Effector memory CD8-positive, alpha-beta T cell (primary cell): ENCODE measurements at regions not wholly inside any gene's neighbourhood (a gene's known extent, or its start where the extent isn't known, plus 50 kb on each side); places are given as distances from the start of the nearest gene placed in this dataset.
"Not testable (repeated sequence)": the region's sequence is repeated elsewhere in the genome, so short reads cannot be mapped to it uniquely, and the experiment has no call there.

Experiments used
- ATAC-seq: fragments of 150-1000 bp; cut with Tn5 transposase; replicated peaks from 2 replicates; pipeline ENCODE4 v1.10.0; 2021; ENCODE audit warnings: mild to moderate bottlenecking, moderate library complexity
- DNase-seq, 3 experiments: peaks; one replicate each; pipeline ENCODE4 v3.0.0; 2021
- H3K27ac Mint-ChIP-seq, 2 donors: one replicate each; pipeline ENCODE4 v1.8.0; 2022; ENCODE audit warnings: mild to moderate bottlenecking in 2 of 2, mixed read lengths in 2 of 2, moderate library complexity in 2 of 2
- H3K27me3 Mint-ChIP-seq, 2 donors: one replicate each; pipeline ENCODE4 v1.8.0; 2022; ENCODE audit warnings: mixed read lengths in 2 of 2
- H3K36me3 Mint-ChIP-seq: one replicate; pipeline ENCODE4 v1.8.0; 2022; ENCODE audit warnings: mild to moderate bottlenecking, moderate library complexity, mixed read lengths; ENCODE audit not compliant: insufficient read depth
- H3K4me1 Mint-ChIP-seq, 2 donors: one replicate each; pipeline ENCODE4 v1.8.0; 2022; ENCODE audit warnings: low read depth in 2 of 2, mixed read lengths in 2 of 2
- H3K4me3 Mint-ChIP-seq, 2 donors: one replicate each; pipeline ENCODE4 v1.8.0; 2022; ENCODE audit warnings: mild to moderate bottlenecking in 2 of 2, mixed read lengths in 2 of 2, moderate library complexity in 2 of 2
- H3K9me3 Mint-ChIP-seq, 2 donors: one replicate each; pipeline ENCODE4 v1.8.0; 2022; ENCODE audit warnings: mixed read lengths in 2 of 2

DNA sequence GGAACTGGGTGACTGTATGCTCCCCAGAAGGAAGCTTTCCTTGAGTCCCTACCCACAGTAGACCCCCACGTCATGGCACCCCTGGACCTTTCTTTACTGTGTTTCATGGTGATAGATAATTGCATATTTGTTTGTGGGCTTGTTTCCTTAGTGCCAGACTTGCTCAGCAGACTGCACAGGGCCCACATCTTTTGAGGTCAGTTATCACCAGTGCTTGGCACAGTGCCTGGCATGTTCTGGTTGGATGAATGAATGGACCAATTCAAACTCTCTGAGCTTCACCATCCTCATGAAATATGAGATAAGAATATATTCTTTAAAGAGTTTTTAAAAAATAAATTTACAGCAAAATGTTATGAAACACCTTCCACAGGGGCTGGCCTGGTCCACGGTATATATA is 78.4 kb upstream of the EMX2 start:
- peaks cover 24 to 44% of the 10 kb centered on the region in 2 donors for H3K27me3 Mint-ChIP-seq

DNA sequence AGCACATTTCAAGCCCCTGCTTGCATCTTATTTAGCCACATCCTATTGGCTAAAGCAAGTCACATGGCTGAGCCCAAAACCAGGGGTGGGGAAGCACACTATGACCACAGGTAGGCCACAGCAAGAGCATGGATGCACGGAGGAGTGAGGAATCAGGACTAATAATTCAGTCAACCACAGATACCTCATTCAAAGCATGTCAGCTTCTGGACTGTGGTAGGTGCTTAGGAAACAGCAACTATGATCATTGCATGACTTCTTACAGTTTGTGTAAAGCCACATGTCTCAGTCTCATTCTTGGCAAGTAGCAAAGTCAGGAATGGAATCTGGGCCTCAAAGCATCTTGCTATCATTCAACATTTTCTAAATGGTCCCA is 79.0 kb upstream of the EMX2 start:
- Mint-ChIP-seq H3K9me3 (no peaks in the 10 kb centered on the region), H3K36me3 (no peaks in the 10 kb centered on the region), H3K27me3 (peaks cover 30 to 47% of the 10 kb centered on the region in 2 donors), H3K4me3 (no peak overlapping the region), H3K4me1 (no peaks in the 10 kb centered on the region), H3K27ac (no peak overlapping the region)
- ATAC-seq (no peak), DNase-seq (no peak)

More for the DNA sequence above, 78.4 kb upstream of the EMX2 start:
- H3K4me1 Mint-ChIP-seq: no peaks in the 10 kb centered on the region
- H3K36me3 Mint-ChIP-seq: no peaks in the 10 kb centered on the region
- no peak for DNase-seq
- H3K27ac Mint-ChIP-seq: no peak overlapping the region
- no peaks in the 10 kb centered on the region for H3K9me3 Mint-ChIP-seq
- H3K4me3 Mint-ChIP-seq: no peak overlapping the region
- ATAC-seq: no peak

DNA sequence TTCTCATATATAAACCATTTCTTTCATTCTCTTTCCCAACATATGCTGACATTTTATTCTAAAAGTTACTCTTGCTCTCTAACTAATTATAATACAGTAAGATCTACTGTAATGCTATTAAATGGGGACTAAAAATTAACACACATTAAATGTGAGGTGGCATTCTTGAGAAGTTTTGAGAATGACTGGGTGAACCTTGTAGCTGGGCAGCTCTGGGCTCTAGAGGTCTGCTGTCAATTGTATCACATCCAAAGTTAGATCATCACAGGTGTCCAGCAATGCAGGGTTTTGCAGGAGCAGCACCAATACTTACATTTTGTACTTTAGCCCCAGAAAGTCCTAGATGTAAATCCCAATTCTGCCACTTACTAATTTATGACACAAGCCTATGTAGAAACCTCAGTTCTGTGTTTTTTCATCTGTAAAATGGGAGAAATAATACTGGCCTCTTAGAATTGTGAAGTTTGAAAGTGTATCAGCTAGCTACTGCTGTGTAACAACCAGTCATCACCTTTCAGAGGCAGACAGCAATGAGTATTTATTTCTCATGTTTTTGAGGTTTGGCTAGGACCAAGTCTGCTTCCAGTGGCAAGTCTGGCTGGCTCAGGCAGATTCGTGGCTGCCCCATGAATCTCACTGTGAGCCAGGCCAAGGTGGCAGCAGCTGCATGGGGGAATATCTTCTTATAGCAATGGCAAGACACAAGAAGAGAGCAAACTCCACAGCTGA is 79.6 kb upstream of the EMX2 start:
- Mint-ChIP-seq H3K4me1 (no peaks in the 10 kb centered on the region), H3K4me3 (no peak overlapping the region), H3K27ac (no peak overlapping the region), H3K36me3 (no peaks in the 10 kb centered on the region), H3K27me3 (peaks cover 35 to 47% of the 10 kb centered on the region in 2 donors), H3K9me3 (no peaks in the 10 kb centered on the region)
- ATAC-seq (no peak), DNase-seq (no peak)

DNA sequence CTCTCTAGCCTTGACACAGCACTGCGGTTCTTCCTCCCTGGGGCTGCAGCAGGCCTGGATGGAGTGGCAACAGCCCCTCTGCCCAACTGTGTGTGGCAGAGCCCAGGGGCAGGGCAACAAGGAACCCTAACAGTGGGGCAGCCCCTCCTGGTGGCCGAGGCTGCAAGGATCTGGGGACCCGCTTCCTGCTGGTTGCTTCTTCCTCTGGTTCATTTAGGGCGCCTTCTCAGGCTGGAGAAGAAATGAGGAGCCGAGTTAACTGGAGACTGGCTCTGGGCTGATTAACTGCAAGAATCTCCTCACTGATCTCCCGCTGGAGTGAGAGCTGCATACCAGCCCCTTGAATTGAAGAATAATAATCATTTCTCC is 80.1 kb upstream of the EMX2 start:
- no peak overlapping the region for H3K27ac Mint-ChIP-seq
- peaks cover 41 to 49% of the 10 kb centered on the region in 2 donors for H3K27me3 Mint-ChIP-seq
- ATAC-seq (no peak), DNase-seq (no peak)
- H3K9me3 Mint-ChIP-seq: no peaks in the 10 kb centered on the region
- no peak overlapping the region for H3K4me3 Mint-ChIP-seq
- no peaks in the 10 kb centered on the region for H3K4me1 Mint-ChIP-seq
- no peaks in the 10 kb centered on the region for H3K36me3 Mint-ChIP-seq

DNA sequence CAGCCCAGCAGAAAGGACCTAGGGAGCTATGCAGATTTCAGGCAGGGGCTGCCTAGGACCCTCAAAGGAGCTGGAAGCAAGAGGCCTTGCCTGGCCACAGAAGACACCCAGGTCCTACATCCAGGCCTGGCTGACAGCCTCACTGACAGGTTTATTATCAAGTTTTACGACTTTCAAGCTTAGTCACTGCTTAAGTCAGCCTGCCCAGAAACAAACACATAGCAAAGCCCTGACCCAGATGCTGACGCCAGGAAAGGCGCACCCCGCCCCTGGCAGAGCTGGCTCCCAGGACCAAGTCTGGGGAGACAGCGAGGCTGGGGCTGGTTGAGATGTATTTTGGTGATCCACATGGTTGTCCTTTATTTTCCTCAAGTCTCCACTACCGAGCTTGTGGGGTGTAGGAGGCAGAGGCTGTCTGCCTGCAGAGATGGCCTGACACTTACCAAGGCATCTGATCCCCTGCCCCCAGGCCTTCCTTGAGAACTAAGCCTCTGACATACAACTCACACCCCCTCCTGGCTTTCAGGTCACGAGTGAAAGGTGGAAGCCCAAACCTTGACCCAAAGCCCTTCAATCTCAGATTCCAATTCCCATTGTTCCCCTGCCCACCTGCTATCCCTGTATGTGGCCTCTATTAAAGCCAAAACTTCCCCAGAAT is 80.7 kb upstream of the EMX2 start:
- no peak for ATAC-seq
- H3K9me3 Mint-ChIP-seq: no peaks in the 10 kb centered on the region
- no peaks in the 10 kb centered on the region for H3K4me1 Mint-ChIP-seq

DNA sequence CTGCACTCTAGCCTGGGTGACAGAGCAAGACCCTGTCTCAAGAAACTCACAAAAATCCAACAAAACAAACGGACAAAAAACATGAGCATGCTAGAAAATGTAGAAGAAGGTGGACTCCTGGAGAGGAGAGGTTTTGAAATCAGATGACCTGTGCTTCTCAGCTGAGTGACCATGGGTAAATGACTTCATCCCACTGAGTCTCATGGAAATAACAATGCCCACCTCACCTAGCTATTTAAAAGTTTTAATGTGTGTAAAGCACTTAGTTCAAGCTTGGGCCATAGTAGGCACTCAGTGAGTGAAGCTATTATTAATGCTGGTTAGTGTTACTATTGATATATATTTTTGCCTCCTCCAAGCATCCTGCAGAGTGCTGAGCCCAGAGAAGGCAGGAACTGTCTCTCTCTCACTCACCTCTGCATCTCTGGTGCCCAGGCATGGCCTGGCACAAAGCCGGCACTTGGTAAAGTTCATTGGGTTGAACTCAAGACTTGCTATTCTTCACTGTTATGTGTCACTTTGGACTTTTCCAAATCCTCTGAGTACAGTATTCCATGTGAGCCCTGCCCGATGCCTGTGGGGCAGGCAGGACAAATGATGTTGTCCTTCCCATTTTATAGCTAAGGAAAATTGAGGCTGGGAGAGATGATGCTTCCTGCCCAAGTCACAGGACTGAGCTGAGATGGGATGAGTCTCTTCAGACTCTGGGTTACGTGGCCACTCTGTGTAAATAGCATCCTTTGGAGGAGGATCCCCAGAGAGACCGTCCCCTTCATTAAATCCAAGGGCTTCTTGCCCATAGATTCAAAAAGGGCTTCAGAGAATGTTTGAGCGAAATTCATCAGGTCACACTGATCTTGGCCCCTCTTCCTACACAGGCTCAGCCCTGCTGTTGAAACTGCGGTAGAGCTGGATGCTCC is 81.4 kb upstream of the EMX2 start:
- Mint-ChIP-seq H3K4me1 (no peaks in the 10 kb centered on the region), H3K9me3 (no peaks in the 10 kb centered on the region), H3K4me3 (no peak overlapping the region), H3K27me3 (peaks cover 44 to 49% of the 10 kb centered on the region in 2 donors), H3K36me3 (no peaks in the 10 kb centered on the region), H3K27ac (no peak overlapping the region)
- no peak for DNase-seq
- no peak for ATAC-seq

More for the DNA sequence above, 80.7 kb upstream of the EMX2 start:
- no peak for DNase-seq
- Mint-ChIP-seq H3K27me3 (peaks cover 43 to 49% of the 10 kb centered on the region in 2 donors), H3K27ac (no peak overlapping the region), H3K36me3 (no peaks in the 10 kb centered on the region), H3K4me3 (no peak overlapping the region)

DNA sequence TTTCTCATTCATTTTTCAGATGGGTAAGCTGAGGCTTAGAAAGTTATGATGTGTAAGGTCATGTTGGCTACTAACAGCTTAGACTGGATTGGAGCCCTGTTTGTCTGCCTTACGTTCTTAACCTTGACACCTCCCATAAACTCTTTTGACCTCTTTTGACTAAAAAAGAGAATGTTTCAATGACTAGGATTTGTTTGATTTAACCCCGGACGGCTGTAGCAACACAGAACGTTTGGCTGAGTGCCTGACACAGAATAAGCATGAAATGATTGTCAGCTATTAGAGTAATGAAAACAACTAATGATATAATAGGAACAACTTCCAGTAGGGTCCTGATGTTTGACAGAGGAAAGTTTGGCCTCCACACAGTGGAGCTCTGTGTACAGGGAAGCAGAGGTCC is 83.3 kb upstream of the PDZD8 start:
- no peak for ATAC-seq
- no peaks in the 10 kb centered on the region for H3K36me3 Mint-ChIP-seq
- no peak overlapping the region for H3K4me3 Mint-ChIP-seq
- H3K9me3 Mint-ChIP-seq: no peaks in the 10 kb centered on the region
- H3K4me1 Mint-ChIP-seq: peaks cover 0 to 5% of the 10 kb centered on the region in 2 donors
- H3K27me3 Mint-ChIP-seq: peaks cover 53 to 67% of the 10 kb centered on the region in 2 donors
- no peak for DNase-seq
- H3K27ac Mint-ChIP-seq: no peak overlapping the region

DNA sequence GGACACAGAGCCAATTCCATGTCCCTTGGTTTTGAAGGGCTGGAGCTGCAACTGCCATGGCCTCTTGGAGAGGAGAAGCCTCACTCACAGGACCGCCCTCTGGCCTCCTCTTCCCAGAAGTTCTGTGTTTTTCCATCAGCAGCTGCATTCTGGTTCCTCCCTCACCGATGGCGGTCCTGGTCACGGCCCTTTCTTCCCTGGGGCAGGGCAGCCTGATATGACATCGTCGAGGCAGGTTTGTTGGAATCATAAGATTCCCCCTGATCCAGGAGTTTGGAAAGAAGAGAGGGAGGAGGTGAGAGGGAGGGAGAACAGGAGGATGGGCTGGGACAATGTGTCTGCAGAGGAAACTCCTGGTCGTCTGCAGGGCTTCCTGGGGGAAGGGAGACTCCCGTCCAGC is 82.7 kb upstream of the PDZD8 start:
- H3K36me3 Mint-ChIP-seq: no peaks in the 10 kb centered on the region
- no peak for DNase-seq
- no peak overlapping the region for H3K4me3 Mint-ChIP-seq
- no peak overlapping the region for H3K27ac Mint-ChIP-seq
- peaks cover 0 to 5% of the 10 kb centered on the region in 2 donors for H3K4me1 Mint-ChIP-seq
- H3K9me3 Mint-ChIP-seq: peaks cover 0 to 4% of the 10 kb centered on the region in 2 donors
- no peak for ATAC-seq
- H3K27me3 Mint-ChIP-seq: peaks cover 60 to 73% of the 10 kb centered on the region in 2 donors

DNA sequence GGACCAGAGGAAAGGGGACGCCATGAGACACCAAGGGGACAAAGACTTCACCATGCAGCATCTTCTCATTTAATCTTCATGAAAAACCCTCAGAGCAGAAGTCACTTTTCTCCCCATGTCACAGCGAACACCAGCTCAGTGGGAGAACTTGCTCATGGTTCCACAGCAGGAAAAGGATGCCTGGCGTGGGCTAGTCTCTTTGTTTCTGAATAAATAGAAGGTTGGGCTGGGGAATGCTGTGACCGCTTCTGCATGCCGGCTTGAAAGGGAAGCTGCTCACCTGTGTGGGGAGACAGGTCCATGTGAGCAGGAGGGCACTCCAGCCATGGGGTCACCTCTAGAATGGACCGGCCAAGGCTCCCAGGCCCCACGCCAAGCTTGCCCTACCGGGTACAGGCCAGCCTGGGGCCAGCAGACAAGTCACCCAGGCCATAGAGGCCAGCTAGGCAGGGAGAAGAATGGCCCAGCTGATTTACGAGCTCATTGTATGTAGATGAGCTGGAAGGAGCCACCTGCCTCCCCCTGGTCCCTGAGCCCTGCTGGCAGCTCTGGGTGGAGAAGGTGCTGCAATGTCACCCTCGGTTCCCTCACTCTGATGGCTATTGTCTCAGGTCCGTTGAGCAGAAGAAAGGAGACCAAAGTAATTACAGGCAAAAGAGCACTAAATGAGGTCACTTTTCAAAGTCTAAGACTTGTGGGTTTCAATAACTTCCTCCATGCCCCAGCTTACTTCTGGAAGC is 82.0 kb upstream of the PDZD8 start:
- Mint-ChIP-seq H3K4me1 (peaks cover 0 to 5% of the 10 kb centered on the region in 2 donors), H3K9me3 (peaks cover 0 to 4% of the 10 kb centered on the region in 2 donors), H3K36me3 (no peaks in the 10 kb centered on the region), H3K27me3 (peaks cover 59 to 74% of the 10 kb centered on the region in 2 donors), H3K27ac (no peak overlapping the region), H3K4me3 (no peak overlapping the region)
- ATAC-seq (no peak), DNase-seq (no peak)

DNA sequence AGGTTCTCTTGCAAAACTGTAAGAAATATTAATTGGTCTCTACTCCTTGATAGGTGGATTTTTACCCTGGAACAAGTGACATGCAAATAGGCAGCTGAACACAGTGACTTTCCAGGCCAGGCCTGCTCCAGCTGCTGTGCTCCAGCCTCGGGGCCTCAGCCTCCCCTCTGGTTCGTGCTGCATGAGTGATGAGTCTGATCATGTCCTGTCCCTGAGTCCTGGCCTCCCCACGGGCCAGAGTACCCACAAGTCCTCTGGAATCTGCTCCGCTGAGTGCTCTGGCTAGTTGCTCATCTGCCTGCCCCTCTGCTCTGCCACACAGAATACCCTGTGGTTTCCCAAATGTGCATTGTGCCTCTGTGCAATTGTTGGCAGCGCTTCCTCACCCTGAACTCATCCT is 80.1 kb upstream of the PDZD8 start:
- peaks cover 0 to 5% of the 10 kb centered on the region in 2 donors for H3K4me1 Mint-ChIP-seq
- DNase-seq: no peak
- H3K27ac Mint-ChIP-seq: no peak overlapping the region
- peaks cover 0 to 4% of the 10 kb centered on the region in 2 donors for H3K9me3 Mint-ChIP-seq
- H3K27me3 Mint-ChIP-seq: peaks cover 64 to 77% of the 10 kb centered on the region in 2 donors
- no peaks in the 10 kb centered on the region for H3K36me3 Mint-ChIP-seq
- no peak overlapping the region for H3K4me3 Mint-ChIP-seq
- no peak for ATAC-seq

DNA sequence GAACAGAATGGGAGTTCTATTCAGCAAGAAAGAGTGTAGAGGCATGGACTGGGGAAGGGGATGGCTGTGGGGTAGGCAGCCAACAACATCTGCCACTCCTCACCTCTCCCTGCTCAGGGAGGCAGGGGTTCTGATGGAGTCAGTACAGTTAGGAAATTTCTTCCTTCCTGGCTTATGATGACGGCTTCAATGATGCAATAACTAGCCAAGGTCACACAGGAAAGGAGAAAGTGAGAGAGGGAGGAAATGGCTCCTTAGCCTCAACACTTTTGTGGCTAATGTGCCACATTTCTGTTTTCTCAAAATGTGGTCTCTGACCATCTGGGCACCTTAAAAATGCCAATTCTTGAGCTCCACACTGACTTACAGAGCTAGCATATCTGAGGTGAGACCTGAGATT is 79.3 kb upstream of the PDZD8 start:
- no peaks in the 10 kb centered on the region for H3K36me3 Mint-ChIP-seq
- H3K27me3 Mint-ChIP-seq: peaks cover 73 to 86% of the 10 kb centered on the region in 2 donors
- H3K27ac Mint-ChIP-seq: no peak overlapping the region
- no peak overlapping the region for H3K4me3 Mint-ChIP-seq
- no peak for ATAC-seq
- H3K9me3 Mint-ChIP-seq: peaks cover 0 to 4% of the 10 kb centered on the region in 2 donors
- H3K4me1 Mint-ChIP-seq: peaks cover 0 to 5% of the 10 kb centered on the region in 2 donors
- no peak for DNase-seq

DNA sequence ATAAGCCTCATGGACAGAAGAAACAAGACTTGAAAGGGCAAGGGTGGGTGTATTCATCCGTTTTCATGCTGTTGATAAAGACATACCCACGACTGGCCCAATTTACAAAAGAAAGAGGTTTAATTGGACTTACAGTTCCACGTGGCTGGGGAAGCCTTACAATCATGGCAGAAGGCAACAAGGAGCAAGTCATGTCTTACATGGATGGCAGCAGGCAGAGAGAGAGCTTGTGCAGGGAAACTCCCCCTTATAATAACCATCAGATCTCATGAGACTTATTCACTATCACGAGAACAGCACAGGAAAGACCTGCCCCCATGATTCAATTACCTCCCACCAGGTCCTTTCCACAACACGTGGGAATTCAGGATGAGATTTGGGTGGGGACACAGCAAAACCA is 78.2 kb upstream of the PDZD8 start:
- DNase-seq, H3K4me3 Mint-ChIP-seq, H3K27ac Mint-ChIP-seq, H3K4me1 Mint-ChIP-seq, H3K36me3 Mint-ChIP-seq, ATAC-seq, H3K9me3 Mint-ChIP-seq: not testable (repeated sequence)
- H3K27me3 Mint-ChIP-seq: peaks cover 66 to 79% of the 10 kb centered on the region in 2 donors

DNA sequence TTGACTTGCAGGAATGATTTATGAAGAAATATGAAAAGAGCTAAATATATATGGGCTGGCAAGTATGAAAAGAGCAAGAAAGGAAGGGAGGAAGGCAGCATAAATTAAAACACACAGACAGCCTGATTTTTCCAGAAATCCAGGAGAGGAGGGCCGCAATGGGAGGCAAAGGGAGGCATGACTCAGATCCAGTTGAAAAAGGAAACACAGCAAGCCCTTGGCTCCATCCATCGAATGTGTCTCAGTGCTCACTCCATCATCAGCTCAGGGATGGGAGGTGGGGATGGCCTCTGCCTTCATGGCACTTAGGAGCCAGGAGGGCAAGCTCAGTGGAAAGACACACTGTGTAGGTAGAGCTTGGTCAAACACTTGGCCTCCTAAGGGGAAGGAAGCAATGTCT is 75.7 kb upstream of the PDZD8 start:
- DNase-seq (no peak), ATAC-seq (no peak)
- Mint-ChIP-seq H3K36me3 (no peaks in the 10 kb centered on the region), H3K4me3 (no peak overlapping the region), H3K4me1 (peaks cover 0 to 5% of the 10 kb centered on the region in 2 donors), H3K9me3 (peaks cover 11 to 15% of the 10 kb centered on the region in 2 donors), H3K27me3 (peaks cover 63 to 72% of the 10 kb centered on the region in 2 donors), H3K27ac (no peak overlapping the region)
